MCF 10A (cell line): ENCODE measurements at regions not wholly inside any gene's neighbourhood (a gene's known extent, or its start where the extent isn't known, plus 50 kb on each side); places are given as distances from the start of the nearest gene placed in this dataset.

Source experiments
- BruUV-seq: library from RNA; stranded (reverse); fragments of 400-500 nt; replicated peaks from 2 replicates; lab custom pipeline; 2021; lab: Mats Ljungman, UMichigan
- CTCF ChIA-PET: fragments of 300-600 bp; sonication (Branson Sonifier 250); formaldehyde crosslinking; extraction: SDS; loops from one replicate; lab custom pipeline; 2021; ENCODE audit warnings: antibody characterized with exemption, inconsistent platforms; lab: Yijun Ruan, JAX
- POLR2A ChIA-PET: fragments of 300-600, 350-650 bp; sonication (Branson Sonifier 250); formaldehyde crosslinking; extraction: SDS; loops from one replicate; lab custom pipeline; 2020; ENCODE audit warnings: antibody characterized with exemption, inconsistent platforms; lab: Yijun Ruan, JAX
- DNase-seq: peaks from one replicate; pipeline ENCODE4 v3.0.0-alpha.2; 2018; ENCODE audit not compliant: unreplicated experiment
- H3K27ac Mint-ChIP-seq: one replicate; pipeline ENCODE4 v1.8.0; 2022; ENCODE audit warnings: mild to moderate bottlenecking, low read depth, mixed read lengths; ENCODE audit not compliant: unreplicated experiment
- H3K27me3 Mint-ChIP-seq: one replicate; pipeline ENCODE4 v1.8.0; 2022; ENCODE audit warnings: mixed read lengths; ENCODE audit not compliant: insufficient read depth, unreplicated experiment
- H3K36me3 Mint-ChIP-seq: one replicate; pipeline ENCODE4 v1.8.0; 2022; ENCODE audit warnings: mild to moderate bottlenecking, moderate library complexity, mixed read lengths; ENCODE audit not compliant: insufficient read depth, unreplicated experiment
- H3K4me1 Mint-ChIP-seq: one replicate; pipeline ENCODE4 v1.8.0; 2022; ENCODE audit warnings: mixed read lengths; ENCODE audit not compliant: insufficient read depth, unreplicated experiment
- H3K4me3 Mint-ChIP-seq: one replicate; pipeline ENCODE4 v1.8.0; 2022; ENCODE audit warnings: mild to moderate bottlenecking, moderate library complexity, mixed read lengths; ENCODE audit not compliant: unreplicated experiment
- H3K9me3 Mint-ChIP-seq: one replicate; pipeline ENCODE4 v1.8.0; 2022; ENCODE audit warnings: mixed read lengths; ENCODE audit not compliant: unreplicated experiment
- CTCF ChIP-seq: fragments of 200-600 bp; IDR thresholded peaks from one replicate; pipeline ENCODE4 v1.8.0; 2022; ENCODE audit warnings: antibody characterized with exemption, mild to moderate bottlenecking; ENCODE audit not compliant: unreplicated experiment
- intact Hi-C: fragments of 100-400 bp; cut with micrococcal nuclease; formaldehyde crosslinking; loops from 2 replicates; pipeline ENCODE4 v1.14.1; 2022

GRCh38 chr2:41727152-41727551 lies 320.7 kb upstream of the PKDCC start:
- Mint-ChIP-seq H3K4me1 (peaks cover 13% of the 10 kb centered on the region), H3K27me3 (no peaks in the 10 kb centered on the region), H3K27ac (no peak overlapping the region), H3K36me3 (no peaks in the 10 kb centered on the region), H3K4me3 (no peak overlapping the region), H3K9me3 (no peaks in the 10 kb centered on the region)
- no peak for DNase-seq
- TF ChIP-seq CTCF, result no peak
- intact Hi-C loops, result no loop called here
- ChIA-PET POLR2A (interaction anchor here (1.0 to 1.4 kb wide), 2 partner anchors 10 to 11 kb away, joined by 3 to 6 read pairs; no protein-coding TSS in a partner anchor), CTCF (interaction anchor here (0.6 to 1.0 kb wide), 2 partner anchors 182 to 771 kb away, joined by 3 to 5 read pairs; no protein-coding TSS in a partner anchor)
- BruUV-seq, result no TSS peak

GRCh38 chr2:41727711-41728110 lies 320.1 kb upstream of the PKDCC start:
- no peaks in the 10 kb centered on the region for H3K27me3 Mint-ChIP-seq
- intact Hi-C loops, result no loop called here
- no peak overlapping the region for H3K27ac Mint-ChIP-seq

GRCh38 chr2:41728788-41729338 lies 319.0 kb upstream of the PKDCC start:
- H3K27me3 Mint-ChIP-seq, result no peaks in the 10 kb centered on the region
- no peaks in the 10 kb centered on the region for H3K4me1 Mint-ChIP-seq
- TF ChIP-seq CTCF, result no peak
- intact Hi-C loops, result no loop called here
- H3K27ac Mint-ChIP-seq, result no peak overlapping the region
- ChIA-PET CTCF (no interaction called here), POLR2A (interaction anchor here (0.6 kb wide), 1 partner anchor 730 kb away, joined by 3 read pairs; no protein-coding TSS in a partner anchor)
- DNase-seq, result no peak
- H3K4me3 Mint-ChIP-seq, result no peak overlapping the region
- no peaks in the 10 kb centered on the region for H3K9me3 Mint-ChIP-seq
- no peaks in the 10 kb centered on the region for H3K36me3 Mint-ChIP-seq
- BruUV-seq, result no TSS peak

More at GRCh38 chr2:41727711-41728110, 320.1 kb upstream of the PKDCC start:
- no peaks in the 10 kb centered on the region for H3K9me3 Mint-ChIP-seq
- H3K4me3 Mint-ChIP-seq, result no peak overlapping the region
- no peak for TF ChIP-seq CTCF
- H3K36me3 Mint-ChIP-seq, result no peaks in the 10 kb centered on the region
- POLR2A ChIA-PET, result interaction anchor here (0.8 to 1.0 kb wide), 2 partner anchors 9 to 10 kb away, joined by 3 read pairs; no protein-coding TSS in a partner anchor
- BruUV-seq, result no TSS peak
- no peak for DNase-seq
- peaks cover 8% of the 10 kb centered on the region for H3K4me1 Mint-ChIP-seq
- CTCF ChIA-PET, result interaction anchor here (0.7 kb wide), 1 partner anchor 159 kb away, joined by 3 read pairs; no protein-coding TSS in a partner anchor

GRCh38 chr2:41729800-41730364 lies 317.9 kb upstream of the PKDCC start:
- H3K36me3 Mint-ChIP-seq, result no peaks in the 10 kb centered on the region
- no peak for DNase-seq
- no peaks in the 10 kb centered on the region for H3K27me3 Mint-ChIP-seq
- no peak overlapping the region for H3K27ac Mint-ChIP-seq
- ChIA-PET CTCF (interaction anchor here (0.6 to 1.0 kb wide), 2 partner anchors 36 to 265 kb away, joined by 3 to 4 read pairs; no protein-coding TSS in a partner anchor), POLR2A (no interaction called here)
- no peaks in the 10 kb centered on the region for H3K4me1 Mint-ChIP-seq
- no peak for TF ChIP-seq CTCF
- intact Hi-C loops, result no loop called here
- no peak overlapping the region for H3K4me3 Mint-ChIP-seq
- H3K9me3 Mint-ChIP-seq, result no peaks in the 10 kb centered on the region
- no TSS peak for BruUV-seq
